Lower lobe of right lung (tissue), 2 donors: ENCODE measurements at regions not wholly inside any gene's neighbourhood (a gene's known extent, or its start where the extent isn't known, plus 50 kb on each side); places are given as distances from the start of the nearest gene placed in this dataset.

ENCODE experiments used
- ATAC-seq, 2 donors: fragments of 200-7000 bp; cut with Tn5 transposase; one replicate each; pipeline ENCODE4 v1.9.1; 2020 to 2022; ENCODE audit warnings: mild to moderate bottlenecking in 2 of 2, moderate library complexity in 2 of 2
- DNase-seq: peaks from one replicate; pipeline ENCODE4 v3.0.0-alpha.2; 2020
- H3K27ac ChIP-seq: fragments of 200-600 bp; one replicate; pipeline ENCODE4 v1.8.0; 2022
- H3K27me3 ChIP-seq: fragments of 200-600 bp; one replicate; pipeline ENCODE4 v1.8.0; 2022; ENCODE audit warnings: low read depth
- H3K36me3 ChIP-seq: fragments of 200-600 bp; one replicate; pipeline ENCODE4 v1.8.0; 2022; ENCODE audit warnings: mild to moderate bottlenecking
- H3K4me1 ChIP-seq: fragments of 200-600 bp; one replicate; pipeline ENCODE4 v1.8.0; 2022
- H3K4me3 ChIP-seq: fragments of 200-600 bp; one replicate; pipeline ENCODE4 v1.8.0; 2022; ENCODE audit warnings: mild to moderate bottlenecking
- H3K9me3 ChIP-seq: fragments of 200-600 bp; one replicate; pipeline ENCODE4 v1.8.0; 2022
- intact Hi-C: fragments of 100-400 bp; cut with DNase I; formaldehyde crosslinking; loops from one replicate; pipeline ENCODE4 v1.11.0; 2022
- TF ChIP-seq, protein P1 (sequence below): fragments of 200-600 bp; IDR thresholded peaks from one replicate; pipeline ENCODE4 v1.8.0; 2022; ENCODE audit warnings: antibody characterized with exemption, mild to moderate bottlenecking
- donor health status: DM: no; HTN: yes; CAD: no; lungs with severe emphysema.

- intact Hi-C loops: no loop called here
- no peaks in the 10 kb centered on the region for H3K4me1 ChIP-seq
- DNase-seq: no peak
- no peaks in the 10 kb centered on the region for H3K36me3 ChIP-seq
- no peak for ATAC-seq
- no peak overlapping the region for H3K27ac ChIP-seq
- TF ChIP-seq, protein P1, sequence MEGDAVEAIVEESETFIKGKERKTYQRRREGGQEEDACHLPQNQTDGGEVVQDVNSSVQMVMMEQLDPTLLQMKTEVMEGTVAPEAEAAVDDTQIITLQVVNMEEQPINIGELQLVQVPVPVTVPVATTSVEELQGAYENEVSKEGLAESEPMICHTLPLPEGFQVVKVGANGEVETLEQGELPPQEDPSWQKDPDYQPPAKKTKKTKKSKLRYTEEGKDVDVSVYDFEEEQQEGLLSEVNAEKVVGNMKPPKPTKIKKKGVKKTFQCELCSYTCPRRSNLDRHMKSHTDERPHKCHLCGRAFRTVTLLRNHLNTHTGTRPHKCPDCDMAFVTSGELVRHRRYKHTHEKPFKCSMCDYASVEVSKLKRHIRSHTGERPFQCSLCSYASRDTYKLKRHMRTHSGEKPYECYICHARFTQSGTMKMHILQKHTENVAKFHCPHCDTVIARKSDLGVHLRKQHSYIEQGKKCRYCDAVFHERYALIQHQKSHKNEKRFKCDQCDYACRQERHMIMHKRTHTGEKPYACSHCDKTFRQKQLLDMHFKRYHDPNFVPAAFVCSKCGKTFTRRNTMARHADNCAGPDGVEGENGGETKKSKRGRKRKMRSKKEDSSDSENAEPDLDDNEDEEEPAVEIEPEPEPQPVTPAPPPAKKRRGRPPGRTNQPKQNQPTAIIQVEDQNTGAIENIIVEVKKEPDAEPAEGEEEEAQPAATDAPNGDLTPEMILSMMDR: no peak
- H3K9me3 ChIP-seq: no peaks in the 10 kb centered on the region
- no peak overlapping the region for H3K4me3 ChIP-seq
- H3K27me3 ChIP-seq: no peaks in the 10 kb centered on the region
These were observed 122.2 kb upstream of the GC start for GRCh38 chr4:71906096-71906495.

GRCh38 chr4:71907071-71907470 is 123.2 kb upstream of the GC start:
- no peaks in the 10 kb centered on the region for H3K9me3 ChIP-seq
- DNase-seq: no peak
- H3K27ac ChIP-seq: no peak overlapping the region
- TF ChIP-seq, protein P1: no peak
- no peaks in the 10 kb centered on the region for H3K27me3 ChIP-seq
- H3K4me3 ChIP-seq: no peak overlapping the region
- no peak for ATAC-seq
- H3K36me3 ChIP-seq: no peaks in the 10 kb centered on the region
- no peaks in the 10 kb centered on the region for H3K4me1 ChIP-seq
- intact Hi-C loops: no loop called here

GRCh38 chr4:71907782-71908181 is 123.9 kb upstream of the GC start:
- intact Hi-C loops: no loop called here
- Histone ChIP-seq H3K4me1 (no peaks in the 10 kb centered on the region), H3K27ac (no peak overlapping the region), H3K36me3 (no peaks in the 10 kb centered on the region), H3K4me3 (no peak overlapping the region), H3K27me3 (no peaks in the 10 kb centered on the region), H3K9me3 (no peaks in the 10 kb centered on the region)
- ATAC-seq: no peak
- no peak for DNase-seq
- TF ChIP-seq, protein P1: no peak

DNA sequence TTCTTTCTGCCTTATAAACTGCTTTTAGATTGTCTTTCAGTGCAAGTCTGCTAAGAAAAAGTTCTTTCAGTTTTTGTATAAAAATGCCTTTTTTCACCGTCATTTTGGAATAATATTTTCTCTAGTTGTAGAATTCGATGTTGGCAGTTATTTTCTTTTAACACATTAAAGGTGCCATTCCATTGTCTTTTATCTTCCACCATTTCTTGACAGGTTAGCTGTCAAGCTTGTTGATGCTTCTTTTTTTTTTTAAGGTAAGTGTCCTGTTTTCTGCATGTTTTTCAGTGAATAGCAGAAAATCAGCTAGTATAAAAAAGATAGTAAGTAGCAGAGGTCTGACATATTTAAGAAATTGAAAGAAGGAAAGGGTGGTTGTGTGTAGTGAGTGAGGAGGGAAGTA is 118.5 kb upstream of the NPFFR2 start:
- Histone ChIP-seq H3K9me3 (no peaks in the 10 kb centered on the region), H3K4me3 (no peak overlapping the region), H3K27me3 (no peaks in the 10 kb centered on the region), H3K36me3 (no peaks in the 10 kb centered on the region), H3K27ac (no peak overlapping the region), H3K4me1 (no peaks in the 10 kb centered on the region)
- no peak for DNase-seq
- no peak for ATAC-seq
- intact Hi-C loops: no loop called here
- TF ChIP-seq, protein P1: no peak

- no peak for ATAC-seq
- intact Hi-C loops: no loop called here
These were observed 108.7 kb upstream of the NPFFR2 start for GRCh38 chr4:71923070-71923469.

More at GRCh38 chr4:71923070-71923469, 108.7 kb upstream of the NPFFR2 start:
- no peaks in the 10 kb centered on the region for H3K4me1 ChIP-seq
- no peaks in the 10 kb centered on the region for H3K9me3 ChIP-seq
- no peak for DNase-seq
- no peak overlapping the region for H3K27ac ChIP-seq
- H3K4me3 ChIP-seq: no peak overlapping the region
- no peaks in the 10 kb centered on the region for H3K36me3 ChIP-seq
- no peaks in the 10 kb centered on the region for H3K27me3 ChIP-seq
- TF ChIP-seq, protein P1: no peak
